GM18907 (cell line): ENCODE measurements at regions not wholly inside any gene's neighbourhood (a gene's known extent, or its start where the extent isn't known, plus 50 kb on each side); places are given as distances from the start of the nearest gene placed in this dataset.
"Not testable (repeated sequence)": the region's sequence is repeated elsewhere in the genome, so short reads cannot be mapped to it uniquely, and the experiment has no call there.

Experiments
- ATAC-seq: cut with Tn5 transposase; IDR thresholded peaks from one replicate; pipeline ENCODE4 v1.9.1; 2021; ENCODE audit warnings: mild to moderate bottlenecking, moderate library complexity; ENCODE audit not compliant: unreplicated experiment

GRCh38 chr9:113664181-113664875 is 200.8 kb downstream of the RGS3 start:
- ATAC-seq, result no peak

GRCh38 chr9:113665064-113665463 is 201.5 kb downstream of the RGS3 start:
- no peak for ATAC-seq

DNA sequence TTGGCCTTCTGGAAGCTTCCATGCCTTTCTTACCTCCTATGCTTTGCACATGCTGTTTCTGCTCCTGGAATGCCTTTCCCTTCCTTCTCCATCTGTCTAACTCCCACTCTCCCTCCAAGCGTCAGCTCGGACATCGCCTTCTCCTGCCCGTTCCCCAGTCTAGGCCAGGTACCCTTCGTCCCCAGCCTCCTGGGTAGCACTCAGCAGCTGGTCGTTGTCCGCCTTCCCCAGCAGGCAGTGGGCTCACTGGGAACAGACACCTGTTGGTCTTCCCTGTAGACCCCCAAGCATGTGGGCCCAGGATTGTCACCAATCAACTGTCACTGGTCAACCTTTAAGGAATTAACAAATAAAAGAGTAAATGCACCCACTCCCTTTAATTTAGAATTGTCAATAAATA is 202.2 kb downstream of the RGS3 start:
- no peak for ATAC-seq

- no peak for ATAC-seq
These were observed 204.5 kb downstream of the RGS3 start for GRCh38 chr9:113668061-113668460.

DNA sequence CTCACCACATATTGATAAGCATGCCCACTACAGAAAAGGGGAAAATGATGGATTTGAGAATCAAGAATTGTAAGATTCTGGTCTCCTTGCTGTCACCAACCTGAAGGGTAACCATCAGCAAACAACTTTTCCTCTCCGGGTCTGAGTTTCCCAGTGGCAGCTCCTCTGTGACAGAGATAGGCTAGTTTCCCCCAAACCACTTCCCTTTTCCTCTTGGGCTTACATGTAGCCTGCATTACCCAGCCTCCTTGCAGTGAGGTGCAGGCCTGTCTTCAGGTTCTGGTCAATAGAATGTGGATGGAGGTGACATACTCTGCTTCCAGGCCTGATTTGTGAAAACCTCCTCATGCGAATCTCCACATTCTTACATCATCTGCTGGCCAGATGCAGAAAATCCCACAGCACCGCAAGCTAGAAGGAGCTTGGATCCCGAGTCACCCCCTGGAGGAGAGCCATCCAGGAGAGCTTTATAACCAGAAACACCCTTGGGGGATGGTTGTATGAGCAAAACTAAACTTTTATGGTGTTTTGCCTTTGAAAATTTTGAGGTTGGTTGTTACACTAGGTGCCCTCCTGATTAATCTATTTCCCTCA is 206.1 kb downstream of the RGS3 start:
- no peak for ATAC-seq

DNA sequence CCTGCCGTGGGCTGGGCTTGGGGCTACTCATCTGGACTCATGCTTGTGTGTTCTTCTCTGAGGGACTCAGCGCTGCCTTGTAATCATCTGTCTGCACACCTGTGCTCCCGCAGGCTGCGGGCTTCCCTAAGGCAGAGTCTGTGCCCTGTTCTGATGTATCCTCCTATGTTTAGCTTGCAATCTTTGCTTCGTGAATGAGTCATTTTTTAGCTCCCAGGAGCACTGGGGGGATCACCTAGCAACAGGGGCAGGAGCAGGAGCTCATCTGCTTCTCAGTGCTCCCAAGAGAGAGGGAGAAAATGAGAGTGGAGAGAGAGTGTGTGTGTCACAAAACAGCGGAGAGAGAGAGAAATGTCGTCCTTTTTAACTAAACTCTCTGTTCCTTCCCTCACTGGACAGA is 202.4 kb upstream of the ZNF618 start:
- no peak for ATAC-seq

- no peak for ATAC-seq
These were observed 201.7 kb upstream of the ZNF618 start for GRCh38 chr9:113674436-113674835.

DNA sequence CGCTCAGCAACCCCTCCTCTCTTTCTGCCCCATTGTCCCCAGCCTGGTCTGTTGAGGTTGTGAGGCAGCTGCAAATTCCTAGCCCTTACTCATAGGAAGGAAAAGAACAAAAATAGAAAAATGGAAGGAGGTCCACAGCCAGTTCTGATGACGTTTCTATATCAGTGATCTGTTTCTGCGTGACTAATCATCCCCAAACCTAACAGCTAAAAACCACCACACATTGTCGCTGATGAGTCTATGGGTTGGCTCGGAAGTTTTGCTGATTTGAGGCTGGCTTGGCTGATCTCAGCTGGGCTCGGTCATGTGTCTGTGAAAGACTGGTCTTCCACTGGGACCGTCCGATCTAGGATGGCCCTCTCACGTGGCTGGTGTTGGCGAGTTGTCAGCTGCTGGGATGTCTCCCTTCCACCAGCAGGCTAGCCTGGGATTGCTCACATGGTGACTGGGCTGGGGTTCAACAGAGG is 200.6 kb upstream of the ZNF618 start:
- ATAC-seq, result no peak

DNA sequence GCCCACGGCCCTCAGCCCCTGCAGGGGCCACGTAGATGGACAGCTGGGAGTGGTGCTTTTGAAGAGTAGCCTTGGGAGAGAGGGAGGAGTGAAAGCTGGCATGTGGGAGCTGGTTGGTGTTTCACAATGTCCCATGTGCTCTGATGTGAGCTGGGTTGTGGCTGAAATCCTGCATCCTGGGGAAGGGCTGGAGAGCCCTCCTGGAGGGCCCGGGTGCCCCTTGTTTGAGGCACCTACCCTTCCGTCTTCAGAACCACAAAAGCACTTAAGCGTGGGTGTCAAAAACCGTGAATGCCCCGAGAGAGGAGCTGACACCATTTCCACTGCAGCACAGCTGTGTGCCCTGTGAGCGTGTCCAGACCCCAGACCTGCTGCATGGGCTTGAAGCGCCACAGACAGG is 199.1 kb upstream of the ZNF618 start:
- no peak for ATAC-seq

DNA sequence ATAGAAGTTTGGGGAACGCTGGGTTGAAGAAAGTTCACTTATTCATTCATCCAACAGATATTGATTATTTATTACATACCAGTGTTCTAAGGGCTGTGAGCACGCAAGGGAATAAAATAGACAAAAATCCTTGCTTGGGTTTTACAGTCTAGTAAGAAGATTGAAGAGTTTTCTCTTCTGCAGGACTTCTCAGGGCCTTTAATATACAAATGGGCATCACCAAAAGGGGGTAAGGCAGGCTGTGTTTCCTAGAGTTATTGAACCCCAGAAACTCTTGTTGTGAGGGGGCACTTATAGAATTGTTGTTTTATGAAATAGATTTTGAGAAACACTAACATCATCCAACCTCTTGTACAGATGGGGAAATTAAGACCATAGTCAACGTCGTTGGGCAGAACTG is 198.5 kb upstream of the ZNF618 start:
- no peak for ATAC-seq

GRCh38 chr9:113678119-113678858 is 197.8 kb upstream of the ZNF618 start:
- no peak for ATAC-seq

DNA sequence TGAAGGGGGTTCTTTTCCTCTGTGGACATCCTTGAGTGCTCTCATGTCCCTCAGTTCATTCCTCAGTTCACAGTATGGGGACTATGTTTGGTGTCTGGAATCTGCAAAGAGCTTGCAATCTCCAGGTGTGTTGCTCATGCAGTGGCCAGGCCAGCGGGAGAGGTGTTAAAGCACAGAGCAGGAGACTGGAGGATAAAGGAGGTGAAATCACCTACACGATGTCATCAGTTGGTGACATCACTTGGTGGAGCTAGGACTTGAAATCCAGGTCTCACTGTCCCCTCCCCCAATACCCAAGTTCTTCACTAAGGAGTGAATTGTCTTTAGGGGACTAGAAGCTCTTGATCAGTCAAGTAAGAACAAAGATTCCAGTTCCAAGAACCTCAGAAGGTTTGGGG is 197.3 kb upstream of the ZNF618 start:
- no peak for ATAC-seq

- ATAC-seq, result no peak
These were observed 193.8 kb upstream of the ZNF618 start for GRCh38 chr9:113682297-113682771.

DNA sequence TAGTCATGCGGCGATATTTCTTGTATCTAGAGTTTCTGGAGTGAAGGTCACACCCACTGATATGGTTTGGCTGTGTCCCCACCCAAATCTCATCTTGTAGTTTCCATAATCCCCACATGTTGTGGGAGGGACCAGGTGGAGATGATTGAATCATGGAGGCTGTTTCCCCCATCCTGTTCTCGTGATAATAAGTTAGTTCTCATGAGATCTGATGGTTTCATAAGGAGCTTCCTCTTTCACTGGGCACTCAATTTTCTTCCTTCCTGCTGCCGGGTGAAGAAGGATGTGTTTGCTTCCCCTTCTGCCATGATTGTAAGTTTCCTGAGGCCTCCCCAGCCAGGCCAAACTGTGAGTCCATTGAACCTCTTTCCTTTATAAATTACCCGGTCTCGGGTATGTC is 190.5 kb upstream of the ZNF618 start:
- ATAC-seq, result not testable (repeated sequence)

- ATAC-seq, result no peak
These were observed 188.9 kb upstream of the ZNF618 start for GRCh38 chr9:113687107-113687679.

DNA sequence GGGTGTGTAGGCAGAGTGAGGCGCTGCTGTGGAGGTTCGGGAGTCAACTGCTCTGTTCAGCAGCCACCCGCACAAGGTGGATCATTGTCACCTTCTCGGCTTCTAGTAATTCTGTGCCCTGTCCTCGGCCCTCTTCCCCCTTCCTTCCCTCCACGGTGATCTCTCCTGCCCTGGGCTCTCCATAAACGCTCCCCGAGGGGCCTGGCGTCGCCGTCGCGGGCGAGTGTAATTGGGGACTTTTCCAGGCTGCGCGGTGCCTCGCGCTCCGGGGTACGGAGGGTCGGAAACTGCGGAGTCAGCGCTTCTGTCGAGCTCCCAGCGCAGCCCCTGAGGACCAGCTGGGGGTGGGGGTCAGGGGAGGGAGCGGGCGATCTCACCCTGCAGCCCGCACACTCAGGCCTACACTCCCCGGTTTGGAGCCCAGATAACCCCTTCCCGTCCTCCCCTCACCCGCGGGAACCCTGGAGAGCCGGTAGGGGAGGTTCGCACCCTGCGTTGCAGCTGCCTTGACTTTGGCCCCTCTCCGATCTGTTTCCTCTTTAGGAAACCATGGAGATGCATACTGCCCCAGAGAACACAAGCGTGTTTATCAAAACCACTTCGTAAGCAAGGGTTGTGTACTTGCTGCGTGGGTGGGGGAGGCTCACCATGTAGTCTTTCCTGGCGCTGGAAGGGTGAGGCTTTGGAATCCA is 188.3 kb upstream of the ZNF618 start:
- no peak for ATAC-seq

- ATAC-seq, result no peak
These were observed 185.9 kb upstream of the ZNF618 start for GRCh38 chr9:113690055-113690740.

DNA sequence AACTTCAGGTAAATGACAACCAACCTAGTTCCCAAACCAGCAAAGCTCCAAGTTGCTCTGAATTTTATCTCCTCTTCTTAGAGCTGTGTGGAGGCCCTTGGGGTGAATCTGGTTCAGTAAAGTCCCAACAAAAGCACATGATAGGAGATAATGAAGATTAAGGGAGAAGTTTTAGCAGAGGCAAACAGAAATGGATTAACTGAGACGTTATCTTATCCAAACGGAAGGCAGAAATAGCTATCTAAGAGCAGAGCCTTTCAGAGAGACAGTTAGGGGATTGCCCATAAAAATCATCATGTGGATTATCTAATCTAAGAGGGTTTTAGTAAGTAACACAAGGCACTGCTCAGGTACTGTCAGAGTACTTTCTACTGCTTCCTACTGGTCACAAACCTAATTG is 183.9 kb upstream of the ZNF618 start:
- no peak for ATAC-seq

DNA sequence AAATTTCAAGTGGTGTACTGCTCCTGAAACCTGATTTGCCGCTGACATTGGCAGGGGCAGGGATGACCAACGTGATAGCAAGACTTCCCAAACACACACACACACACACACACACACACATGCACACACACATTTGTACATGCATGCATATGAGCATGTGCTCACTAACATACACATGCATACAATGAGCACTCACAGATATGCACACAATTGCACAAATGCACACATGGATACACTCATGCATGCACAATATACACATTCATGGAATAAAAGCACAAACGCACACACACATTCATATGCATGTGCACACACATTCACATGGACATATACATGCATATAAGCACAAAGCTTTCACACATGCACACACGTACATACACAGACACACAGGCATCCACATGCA is 181.2 kb upstream of the ZNF618 start:
- no peak for ATAC-seq

GRCh38 chr9:113695440-113695851 is 180.7 kb upstream of the ZNF618 start:
- no peak for ATAC-seq
